ENCODE measurements at regions not wholly inside any gene's neighbourhood (a gene's known extent, or its start where the extent isn't known, plus 50 kb on each side); places are given as distances from the start of the nearest gene placed in this dataset.

DNA sequence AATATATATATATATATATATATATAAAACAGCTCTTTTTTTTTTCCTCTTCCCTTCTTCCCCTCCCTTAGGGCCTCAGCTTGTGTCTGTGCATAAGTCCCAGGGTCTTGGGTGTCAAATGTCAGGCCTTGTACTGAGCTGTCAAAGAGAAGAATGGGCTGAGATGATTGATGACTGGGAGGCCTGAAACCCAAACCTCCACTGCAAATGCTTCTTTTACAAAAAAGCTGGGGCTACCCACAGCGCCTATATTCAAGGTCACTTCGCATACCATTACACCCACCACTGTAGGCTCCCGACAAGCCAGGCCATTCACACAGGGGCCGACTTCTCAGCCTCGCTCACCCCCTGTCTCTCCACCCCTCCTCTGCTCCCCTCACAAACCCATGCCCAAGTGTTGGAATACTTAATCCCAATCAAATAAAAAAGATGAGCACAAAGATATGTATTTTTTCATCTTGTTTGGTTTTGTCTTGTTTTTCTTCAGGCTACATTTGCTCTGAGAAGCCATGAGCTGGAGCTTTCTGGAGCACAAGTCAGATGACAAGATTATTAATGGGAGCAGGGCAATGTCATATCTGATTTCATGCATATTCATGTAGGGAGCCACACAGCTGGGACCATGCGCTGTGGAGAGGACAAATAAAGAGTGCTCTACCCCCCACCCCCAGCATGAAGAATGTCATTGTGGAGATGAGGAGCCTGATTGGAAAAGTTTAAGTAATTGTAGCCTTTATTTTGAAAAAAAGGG lies 614.4 kb upstream of the NR2F2 start:
- DNase-seq (ENCODE audit: low read depth), result no peak

DNA sequence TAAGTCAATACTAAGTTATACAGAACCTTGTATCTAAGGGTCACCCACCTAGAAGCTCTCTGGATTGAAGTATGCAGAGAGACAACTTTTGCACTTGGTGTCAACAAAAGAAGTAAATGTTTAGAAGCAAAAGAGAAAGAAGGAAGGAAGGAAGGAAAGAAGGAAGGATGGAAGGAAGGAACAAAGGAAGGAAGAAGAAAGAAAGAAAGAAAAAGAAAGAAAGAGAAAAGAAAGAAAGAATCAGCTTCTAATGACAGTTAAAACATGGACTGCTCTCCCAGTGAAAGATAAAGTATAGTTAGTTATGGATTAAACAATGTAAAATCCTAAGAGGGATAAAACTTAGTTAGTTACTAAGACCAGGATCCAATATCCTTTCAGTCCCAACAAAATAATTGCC lies 613.8 kb upstream of the NR2F2 start:
- DNase-seq (ENCODE audit: low read depth), result no peak

DNA sequence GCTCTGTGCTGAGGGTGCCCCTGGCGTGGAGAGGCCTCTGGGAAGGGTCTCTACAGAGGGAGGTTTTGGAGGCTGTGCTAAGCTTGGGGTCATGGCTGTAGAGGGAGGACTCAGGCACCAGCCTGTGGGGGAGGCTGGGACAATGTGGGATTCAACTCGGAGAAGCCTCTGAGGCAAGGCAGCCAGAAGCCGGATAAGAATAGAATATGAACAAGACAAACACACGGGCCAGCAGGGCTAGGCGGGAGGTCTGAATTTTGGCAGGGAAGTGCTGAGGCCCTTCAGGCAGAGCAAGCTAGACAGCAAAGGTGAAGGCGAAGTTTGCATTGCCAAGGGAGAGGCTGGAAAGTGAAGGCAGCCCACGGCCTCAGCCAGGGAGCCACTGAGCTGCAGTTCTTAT lies 612.1 kb upstream of the NR2F2 start:
- DNase-seq (ENCODE audit: low read depth), result no peak

DNA sequence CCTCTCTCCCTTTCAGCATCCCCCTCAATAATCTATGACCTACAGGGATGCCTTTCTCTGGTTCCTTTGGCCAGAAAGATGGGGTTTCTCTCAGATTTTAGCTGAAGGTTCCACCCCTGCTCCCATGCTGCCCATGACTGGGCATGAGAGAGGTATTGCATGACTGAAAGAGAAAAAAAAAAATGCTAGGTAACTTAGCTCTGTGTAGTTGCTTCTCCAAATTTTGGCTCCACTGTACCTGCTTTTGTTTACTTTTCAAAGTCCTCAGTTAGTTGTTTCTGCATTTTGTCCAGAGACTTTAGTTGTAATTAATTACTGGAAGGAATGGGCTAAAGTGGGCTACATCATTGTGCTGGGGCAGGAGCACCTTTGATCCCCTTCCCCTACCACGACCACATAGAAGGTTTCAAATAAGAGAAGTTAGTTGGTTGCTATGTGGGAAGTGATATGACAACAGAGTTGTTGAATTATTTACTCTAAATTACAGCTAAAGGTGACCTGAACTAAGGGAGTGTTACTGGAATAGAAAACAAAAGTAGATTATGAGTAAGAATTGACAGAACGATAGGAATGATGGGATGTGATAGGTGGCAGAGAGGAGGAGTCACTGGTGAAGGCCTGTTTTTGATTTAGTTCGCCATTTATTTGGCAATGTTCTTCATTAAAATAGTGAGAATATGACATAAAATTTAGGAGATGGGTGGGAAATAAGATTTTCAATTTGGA lies 605.4 kb upstream of the NR2F2 start:
- no peak for DNase-seq (ENCODE audit: low read depth)

DNA sequence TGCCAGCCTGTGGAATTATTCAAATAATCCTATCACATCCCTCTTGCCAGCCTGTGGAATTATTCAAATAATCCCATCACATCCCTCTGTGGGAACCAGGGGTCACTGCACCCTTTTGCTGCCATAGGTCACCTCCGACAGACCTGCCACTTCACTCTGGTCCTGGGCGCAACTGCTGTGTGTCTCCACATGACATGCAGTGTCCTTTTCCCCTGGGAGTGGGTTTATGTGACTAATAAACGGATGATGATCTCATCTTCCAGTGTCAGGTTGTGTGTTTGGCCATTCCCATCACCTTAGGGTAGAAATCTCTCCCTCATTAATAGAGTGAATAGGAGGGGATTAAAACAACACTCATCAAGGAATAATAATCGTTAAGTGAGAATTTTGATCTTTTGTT lies 603.6 kb upstream of the NR2F2 start:
- DNase-seq (ENCODE audit: low read depth), result no peak

DNA sequence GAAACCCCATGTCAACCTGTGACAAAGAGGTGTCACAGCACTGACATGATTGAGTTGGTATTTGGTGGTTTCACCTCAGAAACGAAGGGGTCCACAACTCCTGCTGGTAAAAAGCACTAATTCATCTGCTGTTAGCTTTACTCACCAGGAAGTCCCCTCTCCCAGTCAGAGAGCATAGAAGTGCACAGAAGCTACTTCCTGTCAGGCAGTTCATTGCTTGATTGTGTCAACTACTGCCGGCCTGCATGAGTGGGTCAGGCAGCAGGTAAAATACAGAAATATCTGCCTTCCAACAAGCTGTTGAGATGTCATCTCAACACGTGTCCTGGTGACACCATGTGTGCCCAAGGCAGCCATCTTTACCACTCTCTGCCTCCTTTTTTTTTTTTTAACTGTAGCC lies 596.6 kb upstream of the NR2F2 start:
- no peak for DNase-seq (ENCODE audit: low read depth)

DNA sequence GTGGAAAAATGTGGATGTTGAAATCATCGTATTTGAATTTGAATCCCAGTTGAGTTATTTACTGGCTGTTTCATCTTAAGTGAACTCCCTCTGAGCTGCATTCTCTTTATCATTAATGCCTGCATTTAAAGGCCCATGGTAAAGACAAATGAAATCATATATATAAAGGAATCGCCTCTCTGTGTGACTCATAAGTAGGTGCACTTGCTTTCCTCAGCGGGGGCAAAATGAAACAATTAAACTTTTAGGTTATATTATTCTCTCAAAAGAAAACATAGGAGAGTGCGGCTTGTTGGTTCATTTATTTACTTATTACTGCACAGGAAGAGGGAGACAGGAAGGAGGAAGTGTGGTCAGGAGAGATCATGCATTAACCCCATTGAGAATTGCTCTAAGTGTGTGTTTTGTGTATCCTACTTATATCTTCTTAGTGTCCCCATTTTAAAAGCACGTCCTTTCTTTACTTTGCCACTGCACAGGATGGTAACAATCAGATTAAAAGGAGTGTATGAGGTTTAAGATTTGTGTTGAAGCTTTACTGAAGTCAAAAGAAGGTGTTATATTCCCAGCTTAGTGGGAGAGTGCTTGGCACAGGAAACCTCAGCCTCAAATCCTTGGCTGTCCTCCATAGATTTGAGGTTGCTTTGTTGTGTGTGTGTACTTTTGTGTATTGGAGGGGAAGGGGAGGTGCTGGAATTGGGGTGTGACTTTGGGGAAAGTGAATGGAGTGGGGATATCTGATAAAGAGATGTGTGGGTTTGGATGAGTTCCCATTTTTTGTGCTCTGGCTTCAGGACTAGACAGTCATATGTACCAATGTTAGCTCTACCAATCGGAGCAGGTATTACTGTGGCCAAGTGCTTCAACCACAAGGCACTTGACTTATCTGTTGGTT lies 595.8 kb upstream of the NR2F2 start:
- DNase-seq (ENCODE audit: low read depth), result peak; percentile 37

DNA sequence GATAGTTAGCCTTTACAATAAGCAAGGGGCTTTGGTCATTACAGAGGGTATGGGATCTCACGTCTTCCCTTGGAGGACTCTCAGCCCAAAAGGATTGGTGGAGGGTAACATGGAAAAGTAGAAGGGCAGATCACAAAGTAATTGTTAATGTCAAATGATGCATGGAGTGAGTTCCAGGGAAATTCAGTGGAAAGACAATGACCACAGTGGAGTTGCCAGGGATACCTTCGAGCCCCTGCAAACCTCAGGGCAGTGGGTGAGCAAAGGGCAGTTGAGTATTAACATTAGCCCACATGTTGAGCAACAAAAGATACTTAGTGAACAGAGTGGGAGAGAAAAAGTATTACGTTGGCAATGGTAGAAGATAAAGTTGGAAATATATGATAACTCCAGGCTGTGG lies 593.4 kb upstream of the NR2F2 start:
- no peak for DNase-seq (ENCODE audit: low read depth)

DNA sequence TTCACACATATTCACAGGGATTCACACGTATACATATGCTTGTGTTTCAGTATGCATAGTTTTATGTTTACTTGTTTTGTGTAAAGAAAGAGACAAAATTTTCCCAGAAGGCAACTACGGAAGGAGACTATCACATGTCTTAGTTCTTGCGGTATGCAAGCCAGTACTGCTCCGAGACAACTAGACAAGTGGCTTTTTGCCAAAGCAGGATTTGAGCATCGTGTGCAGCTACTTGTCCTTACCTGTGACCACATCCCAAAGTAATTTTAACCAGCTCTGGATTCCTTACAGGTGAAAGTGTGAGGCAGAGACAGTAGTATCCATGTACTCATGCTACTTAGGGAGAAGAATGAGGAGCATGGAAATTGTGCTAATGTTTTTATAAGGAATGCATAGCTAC lies 591.4 kb upstream of the NR2F2 start:
- no peak for DNase-seq (ENCODE audit: low read depth)

DNA sequence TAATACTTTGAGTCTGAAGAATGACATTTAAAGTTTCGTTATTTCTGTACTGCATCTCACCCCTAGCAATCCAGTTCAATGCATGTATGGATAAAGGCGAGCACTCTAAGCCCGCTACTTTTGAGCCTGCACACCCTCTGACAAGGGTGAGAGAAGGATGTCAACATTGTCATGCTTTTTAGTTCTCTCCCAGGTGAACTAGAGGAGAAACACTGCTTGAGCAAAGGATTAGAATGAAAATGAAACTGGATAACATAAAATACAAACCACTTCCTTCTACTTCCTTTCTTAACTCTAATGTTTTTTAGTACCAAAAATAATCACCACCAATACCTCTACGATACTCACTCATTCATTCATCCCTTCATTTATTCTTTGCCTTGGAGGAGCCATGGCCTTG lies 588.7 kb upstream of the NR2F2 start:
- DNase-seq (ENCODE audit: low read depth), result no peak

DNA sequence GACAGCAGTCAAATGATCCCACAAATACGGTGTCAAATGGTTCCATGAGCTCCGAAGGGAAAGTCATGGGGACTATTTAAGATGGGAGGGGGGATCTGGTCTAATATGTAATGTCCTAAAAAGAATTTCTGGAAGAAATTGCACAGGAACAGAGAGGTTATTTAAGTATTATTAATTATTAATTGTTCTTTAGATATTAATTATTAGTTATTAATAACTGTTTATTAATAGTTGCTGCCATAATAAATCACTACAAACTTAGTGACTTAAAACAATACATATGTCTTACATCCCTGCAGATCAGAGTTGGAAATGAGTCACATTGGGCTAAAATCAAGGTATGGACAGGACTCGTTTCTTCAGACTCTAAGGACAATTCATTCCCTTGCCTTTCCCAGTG lies 588.2 kb upstream of the NR2F2 start:
- DNase-seq (ENCODE audit: low read depth), result no peak

DNA sequence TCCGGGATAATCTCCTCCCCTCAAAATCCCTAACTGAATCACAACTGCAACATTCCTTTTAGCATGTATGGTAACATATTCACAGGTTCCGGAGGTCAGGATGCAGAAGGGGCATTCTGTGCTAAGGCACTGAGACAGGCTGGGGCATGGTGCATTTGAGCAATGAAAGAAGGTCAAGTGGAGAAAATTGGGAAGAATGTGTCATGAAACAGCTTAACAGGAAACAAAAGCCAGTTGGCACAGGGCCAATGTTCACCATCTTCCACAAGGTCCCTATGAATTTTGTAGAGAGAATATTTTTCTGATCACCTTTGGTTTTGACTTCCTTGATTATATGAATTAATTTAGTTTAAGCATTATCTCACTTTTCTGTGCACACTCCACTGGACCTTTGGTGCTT lies 587.7 kb upstream of the NR2F2 start:
- DNase-seq (ENCODE audit: low read depth), result no peak

DNA sequence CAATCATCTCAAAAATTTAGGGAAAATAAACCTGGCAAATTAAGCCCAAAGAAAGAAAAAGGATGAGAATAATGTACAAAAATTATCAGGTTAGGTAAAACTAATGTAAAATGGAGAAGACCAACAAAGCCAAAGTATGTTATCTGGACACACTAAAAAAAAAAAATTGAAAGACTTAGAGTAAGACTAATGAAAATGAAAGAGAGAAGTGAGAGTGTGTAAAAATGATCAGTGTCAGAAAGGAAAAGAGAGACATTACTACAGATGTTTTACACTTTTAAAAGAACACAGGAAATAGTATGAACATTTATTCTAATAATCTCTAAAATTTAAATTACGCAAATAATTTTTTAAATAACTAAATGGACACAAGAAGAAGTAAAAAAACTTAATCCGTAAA lies 573.3 kb upstream of the NR2F2 start:
- no peak for DNase-seq (ENCODE audit: low read depth)

DNA sequence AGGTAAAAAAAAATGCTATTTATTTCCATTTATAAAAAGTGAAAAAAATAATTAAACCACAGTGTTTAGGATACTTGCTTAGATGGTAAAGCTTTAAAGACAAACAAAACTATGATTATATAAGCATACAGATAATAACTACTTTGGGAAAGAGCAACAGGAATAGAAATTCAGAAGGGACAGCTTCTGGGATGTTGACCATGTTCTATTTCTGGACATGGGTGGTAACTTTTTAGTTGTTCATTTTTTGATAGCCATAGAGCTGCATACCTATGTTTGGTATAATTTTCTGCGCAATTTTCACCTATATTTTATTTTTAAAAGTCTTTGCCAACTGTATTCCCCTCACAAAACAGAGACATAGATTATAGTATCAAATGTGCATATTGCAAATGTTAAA lies 572.0 kb upstream of the NR2F2 start:
- DNase-seq (ENCODE audit: low read depth), result no peak

DNA sequence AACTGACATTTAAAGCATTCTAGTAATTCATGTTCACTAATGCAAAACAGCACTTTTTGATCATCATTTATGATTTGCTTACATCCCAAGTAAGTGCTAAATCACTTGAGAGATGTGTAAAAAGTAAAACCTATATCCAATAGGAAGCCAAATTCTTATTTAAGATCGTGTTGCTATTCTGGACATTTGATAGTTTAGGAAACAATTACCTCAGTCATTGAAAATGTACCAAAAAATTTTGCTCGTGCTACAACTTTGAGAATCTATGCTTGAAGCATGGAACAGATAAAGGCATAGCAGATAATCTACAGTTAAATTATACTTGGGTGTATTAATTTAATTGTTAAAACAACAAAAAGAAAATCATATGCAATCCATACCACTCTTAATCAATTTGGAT lies 571.6 kb upstream of the NR2F2 start:
- no peak for DNase-seq (ENCODE audit: low read depth)

DNA sequence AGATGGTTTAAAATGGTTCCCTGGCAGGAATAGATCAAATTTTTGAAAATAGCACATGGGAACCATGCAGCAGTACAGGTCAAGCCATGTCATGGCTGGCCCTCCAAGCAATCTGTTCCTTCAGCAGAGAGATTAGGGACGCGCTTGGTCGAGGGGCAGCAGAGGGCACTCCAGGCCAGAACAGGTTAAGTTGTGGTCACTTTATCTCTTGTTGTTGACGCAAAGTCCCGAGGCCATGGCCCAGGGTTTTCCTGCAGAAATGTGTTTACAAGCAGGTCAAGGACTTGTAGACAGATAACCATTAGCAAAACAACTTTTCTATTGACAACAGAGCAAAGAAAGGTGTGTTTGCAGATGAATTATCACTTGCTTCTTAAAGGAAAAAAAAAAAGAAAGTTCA lies 570.0 kb upstream of the NR2F2 start:
- DNase-seq (ENCODE audit: low read depth), result peak; percentile 37

DNA sequence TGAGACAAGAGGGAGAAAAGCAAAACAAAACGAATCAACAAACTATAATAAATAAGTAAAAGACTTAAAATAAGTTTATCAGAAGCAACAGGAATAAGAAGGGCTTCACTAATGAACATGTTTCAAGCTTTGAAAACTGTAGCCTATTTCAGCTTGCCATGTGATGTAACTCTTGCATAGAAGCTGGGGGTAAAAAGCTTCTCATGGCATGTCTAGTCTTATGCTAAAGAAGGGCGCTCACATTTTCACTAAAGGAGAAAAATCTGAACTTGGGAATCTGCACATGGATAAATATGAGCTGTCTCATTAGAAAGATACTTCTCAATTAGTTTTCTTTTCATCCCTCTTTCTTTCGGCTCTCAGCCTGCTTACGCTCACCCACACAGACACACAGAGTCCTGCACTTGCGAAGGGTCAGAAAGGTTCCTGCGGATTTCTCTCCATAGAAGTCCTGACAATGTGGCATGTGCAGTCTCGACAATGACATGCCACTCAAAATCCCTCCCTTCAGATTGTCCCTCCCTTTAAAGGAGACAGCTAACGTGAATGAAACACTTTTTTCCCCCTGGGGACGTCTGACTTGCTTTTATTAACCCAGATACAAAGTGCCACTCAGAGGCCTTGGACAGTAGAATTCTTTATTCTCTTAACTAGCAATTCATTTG lies 568.9 kb upstream of the NR2F2 start:
- no peak for DNase-seq (ENCODE audit: low read depth)

DNA sequence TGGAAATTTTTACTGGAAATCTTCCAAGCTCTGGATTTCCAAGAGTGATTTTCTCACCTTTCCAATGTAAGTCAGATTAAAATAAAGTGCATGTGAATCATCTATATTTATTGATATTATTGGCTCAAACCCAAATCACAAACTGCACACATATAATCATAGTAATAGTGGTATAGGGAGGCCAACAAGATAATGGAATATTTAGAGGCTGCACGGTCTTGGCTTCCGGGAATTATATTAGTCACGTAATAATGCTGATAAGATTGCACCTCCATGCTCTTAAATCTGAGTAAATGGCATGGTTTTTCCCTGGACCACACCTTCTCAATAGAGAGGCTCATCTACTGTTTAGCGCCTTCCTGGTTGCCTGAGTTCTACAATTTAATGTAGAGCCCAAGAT lies 567.1 kb upstream of the NR2F2 start:
- DNase-seq (ENCODE audit: low read depth), result no peak

DNA sequence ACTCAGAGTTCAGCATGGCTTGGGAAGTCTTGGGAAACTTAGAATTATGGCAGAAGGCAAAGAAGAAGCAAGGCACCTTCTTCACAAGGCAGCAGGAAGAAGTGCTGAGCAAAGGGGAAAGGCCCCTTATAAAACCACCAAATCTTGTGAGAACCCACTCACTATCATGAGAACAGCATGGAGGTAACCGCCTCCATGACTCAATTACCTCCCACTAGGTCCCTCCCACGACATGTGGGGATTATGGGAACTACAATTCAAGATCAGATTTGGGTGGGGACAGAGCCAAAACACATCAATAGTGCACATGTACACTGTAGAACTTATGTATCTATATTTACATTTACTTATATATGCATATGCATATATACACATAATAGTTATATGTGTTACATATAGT lies 565.3 kb upstream of the NR2F2 start:
- no peak for DNase-seq (ENCODE audit: low read depth)

DNA sequence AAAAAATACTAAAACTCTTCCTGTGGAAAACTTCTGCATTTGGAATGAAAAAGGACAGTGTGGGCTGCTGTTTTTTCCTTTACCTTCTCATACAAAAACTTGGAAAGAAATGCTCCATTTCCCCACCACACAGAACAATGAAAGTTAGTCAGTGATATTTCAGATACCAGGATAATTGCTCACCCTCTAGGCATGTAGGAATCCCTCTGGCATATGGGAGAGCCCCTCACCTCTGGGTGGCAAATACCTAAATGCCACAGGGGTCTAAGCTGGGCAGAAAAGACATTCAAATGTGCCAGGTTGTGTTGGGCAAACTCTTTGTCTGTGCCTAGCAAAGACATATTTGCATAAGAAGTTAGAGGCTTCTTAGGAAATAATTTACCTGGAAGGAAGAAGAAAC lies 560.3 kb upstream of the NR2F2 start:
- peak; percentile 36 for DNase-seq (ENCODE audit: low read depth)

DNA sequence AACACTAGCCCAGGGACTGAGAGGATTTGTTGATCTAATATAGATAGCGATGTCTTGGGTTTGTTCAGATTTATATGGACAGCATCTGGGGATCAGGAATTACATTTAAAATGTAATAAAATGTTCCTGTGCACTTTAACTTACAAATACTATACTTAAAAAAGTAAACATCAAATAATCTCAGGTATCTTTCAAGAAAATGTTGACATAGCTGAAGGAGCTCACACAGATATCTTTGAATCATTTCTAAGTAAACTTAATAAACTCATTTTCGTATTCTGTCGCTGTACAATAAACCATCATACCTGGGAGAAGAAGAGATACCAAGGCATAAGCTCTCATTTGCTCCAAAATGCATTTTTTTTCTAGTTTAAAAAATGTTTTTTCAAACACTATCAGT lies 557.5 kb upstream of the NR2F2 start:
- DNase-seq (ENCODE audit: low read depth), result no peak

DNA sequence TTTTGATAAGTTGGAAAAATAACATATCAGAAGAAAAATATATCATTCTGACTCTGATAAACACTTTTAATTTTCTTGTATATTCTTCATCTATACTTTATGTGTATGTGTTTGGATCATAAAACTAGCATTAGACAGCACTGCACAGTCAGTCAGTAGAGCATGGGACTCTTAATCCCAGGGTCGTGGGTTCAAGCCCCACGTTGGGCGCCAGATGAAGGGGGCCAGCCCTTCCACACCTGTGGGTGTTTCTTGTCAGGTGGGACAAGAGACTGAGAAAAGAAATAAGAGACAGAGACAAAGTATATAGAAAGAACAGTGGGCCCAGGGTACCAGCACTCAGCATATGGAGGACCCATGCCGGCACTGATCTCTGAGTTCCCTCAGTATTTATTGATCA lies 546.0 kb upstream of the NR2F2 start:
- no peak for DNase-seq (ENCODE audit: low read depth)

All from myocyte (in vitro differentiated cells).